ENCODE measurements at regions not wholly inside any gene's neighbourhood (a gene's known extent, or its start where the extent isn't known, plus 50 kb on each side); places are given as distances from the start of the nearest gene placed in this dataset.
A peak's percentile ranks its signal among the peaks of the same experiment; 100 is the strongest.

DNA sequence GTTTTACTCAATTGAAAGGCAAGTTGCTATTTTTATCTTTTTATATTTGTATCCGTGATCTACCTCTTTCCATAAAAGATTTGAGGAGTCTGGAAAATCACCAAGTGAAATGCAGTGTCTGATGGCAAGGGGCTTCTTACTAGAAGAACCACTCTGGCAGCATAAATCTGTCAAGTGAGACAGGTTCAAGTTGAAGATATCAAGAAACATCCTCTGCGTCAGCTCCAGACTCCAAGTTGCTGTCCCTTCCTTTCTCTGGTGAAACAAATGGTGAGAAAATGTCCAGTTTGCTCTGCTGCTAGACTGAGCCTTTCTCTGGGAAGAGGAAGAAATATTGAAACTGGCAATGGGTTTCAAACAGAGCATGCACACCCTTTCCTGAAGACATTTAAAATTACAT lies 411.2 kb downstream of the PLPP3 start:
- WGBS (ENCODE audit: insufficient coverage): 100% methylated on average over 1 of the region's 2 CpGs
- Histone ChIP-seq H3K9me3 (ENCODE audit: control extremely low read depth in 1 of 5, control insufficient read depth in 4 of 5, insufficient read depth in 2 of 5, low read depth in 1 of 5, low read length in 4 of 5) (peaks cover 0 to 4% (median 0%) of the 10 kb centered on the region in 5 experiments), H3K4me3 (ENCODE audit: control insufficient read depth in 1 of 7, extremely low read depth in 1 of 7, insufficient read depth in 4 of 7, low read depth in 2 of 7, low read length in 6 of 7) (no peak overlapping the region), H3K27me3 (replicated peaks in 2 of 5; ENCODE audit: control insufficient read depth in 4 of 5, insufficient read depth in 5 of 5, low read length in 4 of 5) (peaks cover 0 to 3% (median 0%) of the 10 kb centered on the region in 5 experiments), H3K36me3 (ENCODE audit: control insufficient read depth in 4 of 4, insufficient read depth in 4 of 4, low read length in 3 of 4) (no peaks in the 10 kb centered on the region), H3K4me1 (ENCODE audit: control extremely low read depth in 1 of 4, control insufficient read depth in 4 of 4, insufficient read depth in 4 of 4, low read length in 3 of 4) (no peaks in the 10 kb centered on the region), H3K27ac (ENCODE audit: insufficient read depth in 1 of 2, low read depth in 1 of 2, low read length in 2 of 2, poor library complexity in 1 of 2, severe bottlenecking in 2 of 2) (no peak overlapping the region)
- ChIA-PET POLR2A (no interaction called here), CTCF (no interaction called here)
- no peak for DNase-seq

DNA sequence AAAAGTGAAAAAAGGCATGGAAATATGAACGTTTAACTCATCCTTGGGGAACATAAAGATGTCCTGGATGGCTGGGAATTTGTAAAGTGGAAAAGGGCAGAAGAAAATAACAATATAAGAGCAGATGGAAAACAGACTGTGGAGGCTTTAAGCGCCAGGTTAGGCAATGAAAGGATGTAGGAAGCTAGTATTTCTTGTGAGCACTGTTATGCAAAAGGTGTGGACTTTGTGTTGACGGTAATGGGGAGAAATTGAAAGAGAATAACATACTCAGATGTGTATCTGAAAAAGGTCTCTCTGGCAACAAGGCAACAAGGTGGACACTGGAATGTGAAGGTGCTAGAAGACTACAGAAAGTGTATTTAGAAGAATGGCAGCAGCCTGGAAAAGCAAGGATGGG lies 411.8 kb downstream of the PLPP3 start:
- Histone ChIP-seq H3K4me3 (ENCODE audit: control insufficient read depth in 1 of 7, extremely low read depth in 1 of 7, insufficient read depth in 4 of 7, low read depth in 2 of 7, low read length in 6 of 7) (no peak overlapping the region), H3K4me1 (ENCODE audit: control extremely low read depth in 1 of 4, control insufficient read depth in 4 of 4, insufficient read depth in 4 of 4, low read length in 3 of 4) (no peaks in the 10 kb centered on the region), H3K27me3 (replicated peaks in 2 of 5; ENCODE audit: control insufficient read depth in 4 of 5, insufficient read depth in 5 of 5, low read length in 4 of 5) (peaks cover 0 to 3% (median 0%) of the 10 kb centered on the region in 5 experiments), H3K27ac (ENCODE audit: insufficient read depth in 1 of 2, low read depth in 1 of 2, low read length in 2 of 2, poor library complexity in 1 of 2, severe bottlenecking in 2 of 2) (no peak overlapping the region), H3K36me3 (ENCODE audit: control insufficient read depth in 4 of 4, insufficient read depth in 4 of 4, low read length in 3 of 4) (no peaks in the 10 kb centered on the region), H3K9me3 (ENCODE audit: control extremely low read depth in 1 of 5, control insufficient read depth in 4 of 5, insufficient read depth in 2 of 5, low read depth in 1 of 5, low read length in 4 of 5) (no peaks in the 10 kb centered on the region)
- ChIA-PET CTCF (no interaction called here), POLR2A (no interaction called here)
- no peak for DNase-seq
- WGBS (ENCODE audit: insufficient coverage): 100% methylated on average over 3 of the region's 3 CpGs

DNA sequence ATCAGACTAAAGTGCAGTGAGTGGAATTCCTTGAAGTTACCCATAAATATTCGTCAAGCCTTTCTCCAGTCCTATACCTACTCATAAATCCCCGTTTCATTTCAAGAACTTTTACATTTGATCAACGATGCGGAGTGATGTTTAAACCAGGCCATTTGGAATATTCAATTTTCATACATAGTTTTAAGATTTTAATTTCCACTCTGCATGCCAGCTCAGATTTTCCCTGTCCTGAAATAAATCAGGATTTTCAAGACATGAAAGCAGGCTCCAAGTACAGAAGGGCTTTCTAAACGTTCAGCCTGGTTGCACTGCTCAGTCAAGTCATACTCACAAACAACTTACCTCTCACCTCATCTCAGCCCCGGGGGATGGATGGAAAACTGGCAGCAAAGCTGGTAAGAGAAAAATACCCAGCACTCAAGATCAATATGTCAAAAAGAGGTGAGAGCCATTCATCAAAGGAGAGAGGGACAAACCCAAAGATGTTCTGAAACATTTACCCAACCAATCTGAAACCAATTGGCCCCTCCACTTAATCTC lies 418.5 kb downstream of the PLPP3 start:
- CTCF ChIA-PET: no interaction called here
- Histone ChIP-seq H3K27ac (ENCODE audit: insufficient read depth in 1 of 2, low read depth in 1 of 2, low read length in 2 of 2, poor library complexity in 1 of 2, severe bottlenecking in 2 of 2) (no peak overlapping the region), H3K4me3 (ENCODE audit: control insufficient read depth in 1 of 7, extremely low read depth in 1 of 7, insufficient read depth in 4 of 7, low read depth in 2 of 7, low read length in 6 of 7) (no peak overlapping the region), H3K36me3 (ENCODE audit: control insufficient read depth in 4 of 4, insufficient read depth in 4 of 4, low read length in 3 of 4) (no peaks in the 10 kb centered on the region), H3K9me3 (ENCODE audit: control extremely low read depth in 1 of 5, control insufficient read depth in 4 of 5, insufficient read depth in 2 of 5, low read depth in 1 of 5, low read length in 4 of 5) (no peaks in the 10 kb centered on the region), H3K27me3 (replicated peaks in 2 of 5; ENCODE audit: control insufficient read depth in 4 of 5, insufficient read depth in 5 of 5, low read length in 4 of 5) (no peaks in the 10 kb centered on the region), H3K4me1 (ENCODE audit: control extremely low read depth in 1 of 4, control insufficient read depth in 4 of 4, insufficient read depth in 4 of 4, low read length in 3 of 4) (no peaks in the 10 kb centered on the region)
- no peak for DNase-seq
- WGBS (ENCODE audit: insufficient coverage): no CpG with 5 or more reads among the region's 6 CpGs
- POLR2A ChIA-PET: interaction anchor here (0.6 to 0.9 kb wide), 2 partner anchors 9 to 434 kb away, joined by 3 read pairs; no protein-coding TSS in a partner anchor

DNA sequence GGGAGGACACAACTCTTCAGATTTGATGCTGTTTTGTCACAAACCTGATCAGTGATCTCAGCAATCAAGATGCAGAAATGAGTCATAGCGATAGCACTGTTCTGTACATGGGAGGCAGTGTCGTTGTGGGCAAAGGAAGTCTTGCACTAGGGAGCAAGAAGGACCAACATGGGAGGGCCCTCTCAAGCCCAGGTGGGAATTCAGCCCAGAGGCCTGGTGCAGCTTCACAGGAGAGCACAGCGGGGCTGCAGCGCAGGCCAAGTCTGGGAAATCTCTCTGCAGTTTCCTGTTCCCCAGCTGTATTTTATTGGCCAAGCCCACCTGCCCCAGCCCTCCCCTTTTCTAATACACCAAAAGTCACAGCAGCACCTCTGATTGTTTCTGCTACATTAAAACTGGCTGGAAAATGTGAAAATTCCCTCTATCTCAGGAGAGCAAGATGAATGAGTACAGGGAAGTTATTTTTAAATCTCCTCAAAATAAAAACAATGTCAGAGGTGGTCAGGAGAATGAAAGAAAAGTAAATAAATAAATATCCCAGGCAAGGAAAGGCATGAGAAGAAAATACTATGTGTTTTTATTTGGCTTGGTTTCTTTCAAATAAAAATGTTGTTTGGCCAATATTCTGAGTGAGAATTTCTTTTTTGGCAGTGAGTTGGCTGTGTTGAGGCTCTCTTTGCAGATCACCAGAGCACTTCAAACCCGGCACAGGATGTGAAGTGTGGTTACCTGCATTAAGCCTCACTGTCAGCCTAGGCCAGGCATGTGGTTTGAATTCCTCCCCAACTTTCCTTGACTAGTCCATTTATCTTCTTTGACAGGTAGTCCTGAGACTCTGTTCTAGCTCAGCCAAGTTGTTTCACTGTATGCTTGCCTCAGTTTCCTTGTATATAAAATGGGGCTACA lies 422.1 kb downstream of the PLPP3 start:
- no peaks in the 10 kb centered on the region for H3K4me1 ChIP-seq (ENCODE audit: control extremely low read depth in 1 of 4, control insufficient read depth in 4 of 4, insufficient read depth in 4 of 4, low read length in 3 of 4)
- POLR2A ChIA-PET: no interaction called here

DNA sequence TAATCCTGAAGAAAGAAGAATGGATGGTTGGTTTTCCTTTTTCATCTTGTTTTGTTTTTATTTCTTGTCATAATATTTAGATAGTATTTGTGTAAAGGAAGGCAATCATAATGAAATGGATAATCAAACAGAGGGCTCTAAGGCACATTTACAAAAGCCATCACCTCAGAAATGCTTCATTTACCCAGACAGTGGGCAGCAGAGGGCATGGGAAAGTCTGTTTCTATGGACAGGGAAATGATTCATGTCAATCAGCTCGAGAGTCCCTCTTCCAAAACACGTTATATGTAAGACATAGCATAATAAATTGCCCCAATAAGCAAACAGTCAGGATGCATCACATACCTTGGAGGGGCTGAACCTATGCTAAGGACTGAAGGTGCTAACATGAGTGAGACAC lies 426.1 kb downstream of the PLPP3 start:
- no peak for DNase-seq
- ChIA-PET POLR2A (no interaction called here), CTCF (no interaction called here)
- Histone ChIP-seq H3K9me3 (ENCODE audit: control extremely low read depth in 1 of 5, control insufficient read depth in 4 of 5, insufficient read depth in 2 of 5, low read depth in 1 of 5, low read length in 4 of 5) (no peaks in the 10 kb centered on the region), H3K4me1 (ENCODE audit: control extremely low read depth in 1 of 4, control insufficient read depth in 4 of 4, insufficient read depth in 4 of 4, low read length in 3 of 4) (no peaks in the 10 kb centered on the region), H3K36me3 (ENCODE audit: control insufficient read depth in 4 of 4, insufficient read depth in 4 of 4, low read length in 3 of 4) (no peaks in the 10 kb centered on the region), H3K27me3 (replicated peaks in 2 of 5; ENCODE audit: control insufficient read depth in 4 of 5, insufficient read depth in 5 of 5, low read length in 4 of 5) (no peaks in the 10 kb centered on the region), H3K4me3 (ENCODE audit: control insufficient read depth in 1 of 7, extremely low read depth in 1 of 7, insufficient read depth in 4 of 7, low read depth in 2 of 7, low read length in 6 of 7) (no peak overlapping the region), H3K27ac (ENCODE audit: insufficient read depth in 1 of 2, low read depth in 1 of 2, low read length in 2 of 2, poor library complexity in 1 of 2, severe bottlenecking in 2 of 2) (no peak overlapping the region)
- 100% methylated on average over 2 of the region's 2 CpGs for WGBS (ENCODE audit: insufficient coverage)

More for the DNA sequence above, 422.1 kb downstream of the PLPP3 start:
- Histone ChIP-seq H3K27ac (ENCODE audit: insufficient read depth in 1 of 2, low read depth in 1 of 2, low read length in 2 of 2, poor library complexity in 1 of 2, severe bottlenecking in 2 of 2) (no peak overlapping the region), H3K36me3 (ENCODE audit: control insufficient read depth in 4 of 4, insufficient read depth in 4 of 4, low read length in 3 of 4) (no peaks in the 10 kb centered on the region), H3K9me3 (ENCODE audit: control extremely low read depth in 1 of 5, control insufficient read depth in 4 of 5, insufficient read depth in 2 of 5, low read depth in 1 of 5, low read length in 4 of 5) (no peaks in the 10 kb centered on the region), H3K4me3 (ENCODE audit: control insufficient read depth in 1 of 7, extremely low read depth in 1 of 7, insufficient read depth in 4 of 7, low read depth in 2 of 7, low read length in 6 of 7) (no peak overlapping the region), H3K27me3 (replicated peaks in 2 of 5; ENCODE audit: control insufficient read depth in 4 of 5, insufficient read depth in 5 of 5, low read length in 4 of 5) (no peaks in the 10 kb centered on the region)
- 61% methylated on average over 3 of the region's 5 CpGs for WGBS (ENCODE audit: insufficient coverage)
- DNase-seq: peak in 2 of 3 donors; percentile 6 to 31
- CTCF ChIA-PET: interaction anchor here (1.0 kb wide), 1 partner anchor 28 kb away, joined by 3 read pairs; no protein-coding TSS in a partner anchor

DNA sequence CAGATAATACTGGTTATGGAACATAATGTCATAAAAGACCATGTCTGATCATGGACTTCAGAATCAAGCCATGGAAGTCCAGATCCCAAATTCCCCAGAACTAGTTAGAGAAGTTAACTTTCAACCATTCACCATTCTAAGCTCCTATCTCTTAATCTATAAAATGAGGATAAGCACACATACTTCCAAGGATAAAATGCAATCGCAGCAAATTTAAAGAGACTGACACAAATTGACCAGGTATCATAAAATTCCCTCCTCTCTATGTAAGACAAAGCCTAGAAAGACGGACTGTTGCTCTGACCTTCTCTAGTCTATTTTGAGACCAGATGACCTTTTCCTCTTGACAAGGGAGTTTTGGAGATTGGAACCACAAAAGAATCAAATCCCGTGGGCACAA lies 426.7 kb downstream of the PLPP3 start:
- ChIA-PET CTCF (no interaction called here), POLR2A (no interaction called here)
- DNase-seq: no peak
- H3K36me3 ChIP-seq (ENCODE audit: control insufficient read depth in 4 of 4, insufficient read depth in 4 of 4, low read length in 3 of 4): no peaks in the 10 kb centered on the region
- no peaks in the 10 kb centered on the region for H3K27me3 ChIP-seq (replicated peaks in 2 of 5; ENCODE audit: control insufficient read depth in 4 of 5, insufficient read depth in 5 of 5, low read length in 4 of 5)
- WGBS (ENCODE audit: insufficient coverage): 94% methylated on average over 3 of the region's 3 CpGs
- H3K9me3 ChIP-seq (ENCODE audit: control extremely low read depth in 1 of 5, control insufficient read depth in 4 of 5, insufficient read depth in 2 of 5, low read depth in 1 of 5, low read length in 4 of 5): no peaks in the 10 kb centered on the region
- H3K4me1 ChIP-seq (ENCODE audit: control extremely low read depth in 1 of 4, control insufficient read depth in 4 of 4, insufficient read depth in 4 of 4, low read length in 3 of 4): no peaks in the 10 kb centered on the region
- H3K4me3 ChIP-seq (ENCODE audit: control insufficient read depth in 1 of 7, extremely low read depth in 1 of 7, insufficient read depth in 4 of 7, low read depth in 2 of 7, low read length in 6 of 7): no peak overlapping the region
- no peak overlapping the region for H3K27ac ChIP-seq (ENCODE audit: insufficient read depth in 1 of 2, low read depth in 1 of 2, low read length in 2 of 2, poor library complexity in 1 of 2, severe bottlenecking in 2 of 2)

DNA sequence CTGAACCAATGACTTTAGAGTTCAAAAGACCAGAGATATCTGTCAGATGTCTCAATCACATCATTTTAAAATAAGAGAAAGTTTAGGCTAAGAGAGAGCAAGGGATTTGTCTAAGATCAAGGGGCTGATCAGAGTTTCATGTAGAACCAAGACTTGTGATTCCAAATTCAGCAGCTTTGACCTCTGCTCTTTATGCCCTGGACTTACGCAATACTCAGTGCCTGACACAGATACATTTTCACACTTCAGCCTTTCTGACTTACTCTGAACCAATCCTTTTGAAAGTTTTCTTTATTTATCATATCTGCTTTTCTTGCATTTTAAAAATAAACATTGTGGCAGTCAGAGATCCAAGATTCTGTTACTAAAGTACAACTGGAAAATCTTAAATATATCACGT lies 428.0 kb downstream of the PLPP3 start:
- WGBS (ENCODE audit: insufficient coverage): no CpG with 5 or more reads among the region's 2 CpGs
- CTCF ChIA-PET: no interaction called here
- Histone ChIP-seq H3K4me1 (ENCODE audit: control extremely low read depth in 1 of 4, control insufficient read depth in 4 of 4, insufficient read depth in 4 of 4, low read length in 3 of 4) (no peaks in the 10 kb centered on the region), H3K27ac (ENCODE audit: insufficient read depth in 1 of 2, low read depth in 1 of 2, low read length in 2 of 2, poor library complexity in 1 of 2, severe bottlenecking in 2 of 2) (no peak overlapping the region), H3K36me3 (ENCODE audit: control insufficient read depth in 4 of 4, insufficient read depth in 4 of 4, low read length in 3 of 4) (no peaks in the 10 kb centered on the region), H3K4me3 (ENCODE audit: control insufficient read depth in 1 of 7, extremely low read depth in 1 of 7, insufficient read depth in 4 of 7, low read depth in 2 of 7, low read length in 6 of 7) (no peak overlapping the region), H3K9me3 (ENCODE audit: control extremely low read depth in 1 of 5, control insufficient read depth in 4 of 5, insufficient read depth in 2 of 5, low read depth in 1 of 5, low read length in 4 of 5) (no peaks in the 10 kb centered on the region), H3K27me3 (replicated peaks in 2 of 5; ENCODE audit: control insufficient read depth in 4 of 5, insufficient read depth in 5 of 5, low read length in 4 of 5) (no peaks in the 10 kb centered on the region)
- no peak for DNase-seq
- POLR2A ChIA-PET: no interaction called here

All from common myeloid progenitor, CD34-positive (primary cell).